CD4-positive, alpha-beta T cell treated with Interleukin-21 for 1 hour (primary cell): ENCODE measurements at regions not wholly inside any gene's neighbourhood (a gene's known extent, or its start where the extent isn't known, plus 50 kb on each side); places are given as distances from the start of the nearest gene placed in this dataset.
"Not testable (repeated sequence)": the region's sequence is repeated elsewhere in the genome, so short reads cannot be mapped to it uniquely, and the experiment has no call there.

Source experiments
- DNase-seq: peaks from one replicate; pipeline ENCODE4 v3.0.0-alpha.2; 2020

- not testable (repeated sequence) for DNase-seq
Measured at GRCh38 chr16:88188171-88188895, 194.4 kb upstream of the ZNF469 start.

GRCh38 chr16:88190592-88191095 lies 192.1 kb upstream of the ZNF469 start:
- not testable (repeated sequence) for DNase-seq

- not testable (repeated sequence) for DNase-seq
Measured at GRCh38 chr16:88191168-88191567, 191.6 kb upstream of the ZNF469 start.

GRCh38 chr16:88192601-88193000 lies 190.2 kb upstream of the ZNF469 start:
- DNase-seq, result no peak

- DNase-seq, result peak; percentile 13
Measured at GRCh38 chr16:88193706-88194396, 188.9 kb upstream of the ZNF469 start.

GRCh38 chr16:88194397-88195268 lies 188.1 kb upstream of the ZNF469 start:
- DNase-seq, result peak; percentile 13

- no peak for DNase-seq
Measured at GRCh38 chr16:88195269-88195705, 187.5 kb upstream of the ZNF469 start.

GRCh38 chr16:88195911-88196465 lies 186.8 kb upstream of the ZNF469 start:
- DNase-seq, result no peak

- no peak for DNase-seq
Measured at GRCh38 chr16:88196471-88197400, 186.0 kb upstream of the ZNF469 start.

- no peak for DNase-seq
Measured at GRCh38 chr16:88197481-88198456, 185.0 kb upstream of the ZNF469 start.

- not testable (repeated sequence) for DNase-seq
Measured at GRCh38 chr16:88198457-88199295, 184.1 kb upstream of the ZNF469 start.

GRCh38 chr16:88199296-88200153 lies 183.2 kb upstream of the ZNF469 start:
- not testable (repeated sequence) for DNase-seq

GRCh38 chr16:88200154-88200895 lies 182.4 kb upstream of the ZNF469 start:
- not testable (repeated sequence) for DNase-seq

- DNase-seq, result no peak
Measured at GRCh38 chr16:88200896-88201185, 181.9 kb upstream of the ZNF469 start.

- not testable (repeated sequence) for DNase-seq
Measured at GRCh38 chr16:88201611-88202010, 181.1 kb upstream of the ZNF469 start.

- no peak for DNase-seq
Measured at GRCh38 chr16:88202207-88202745, 180.5 kb upstream of the ZNF469 start.
